Stimulated activated CD8-positive, alpha-beta memory T cell treated with anti-CD3 and anti-CD28 coated beads, Interleukin-15, amount 100 ng/mL, for 1 hour (primary cell): ENCODE measurements at regions not wholly inside any gene's neighbourhood (a gene's known extent, or its start where the extent isn't known, plus 50 kb on each side); places are given as distances from the start of the nearest gene placed in this dataset.
"Not testable (repeated sequence)": the region's sequence is repeated elsewhere in the genome, so short reads cannot be mapped to it uniquely, and the experiment has no call there.

Experiments used
- DNase-seq: peaks from one replicate; pipeline ENCODE4 v3.0.0-alpha.2; 2020; ENCODE audit warnings: low read depth

DNA sequence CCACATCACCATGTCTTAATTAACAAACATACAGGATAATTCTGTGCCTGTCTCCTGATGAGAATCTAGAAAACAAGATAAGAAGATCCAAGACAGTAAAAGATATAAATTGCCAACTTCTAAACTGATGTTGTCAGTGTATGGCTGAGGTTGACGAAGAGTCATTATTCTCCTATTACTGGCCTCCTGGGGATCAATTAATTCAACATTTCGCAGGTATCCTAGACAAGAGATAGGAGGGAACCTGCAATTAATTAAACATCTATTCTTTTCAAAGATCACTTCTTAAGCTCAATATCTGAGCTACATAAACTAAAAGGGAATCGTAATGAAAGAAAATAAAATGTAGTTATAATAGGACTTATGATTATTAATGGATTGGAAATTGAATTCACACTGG is 232.0 kb upstream of the GRIA1 start:
- DNase-seq: no peak

DNA sequence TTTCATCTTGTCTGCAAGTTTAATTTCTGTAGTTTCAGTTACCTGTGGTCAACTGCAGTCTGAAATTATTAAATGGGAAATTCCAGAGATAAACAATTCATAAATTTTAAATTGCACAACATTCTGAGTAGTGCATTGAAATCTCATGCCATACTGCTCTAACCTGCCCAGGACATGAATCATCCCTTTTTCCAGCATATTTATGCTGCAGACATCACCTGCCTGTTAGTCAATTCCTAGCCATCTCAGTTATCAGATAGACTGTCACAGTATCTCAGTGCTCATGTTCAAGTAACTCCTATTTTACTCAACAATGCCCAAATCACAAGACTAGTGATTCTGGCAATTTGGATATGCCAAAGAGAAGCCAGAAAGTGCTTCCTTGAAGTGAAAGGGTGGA is 223.0 kb upstream of the GRIA1 start:
- DNase-seq: no peak

DNA sequence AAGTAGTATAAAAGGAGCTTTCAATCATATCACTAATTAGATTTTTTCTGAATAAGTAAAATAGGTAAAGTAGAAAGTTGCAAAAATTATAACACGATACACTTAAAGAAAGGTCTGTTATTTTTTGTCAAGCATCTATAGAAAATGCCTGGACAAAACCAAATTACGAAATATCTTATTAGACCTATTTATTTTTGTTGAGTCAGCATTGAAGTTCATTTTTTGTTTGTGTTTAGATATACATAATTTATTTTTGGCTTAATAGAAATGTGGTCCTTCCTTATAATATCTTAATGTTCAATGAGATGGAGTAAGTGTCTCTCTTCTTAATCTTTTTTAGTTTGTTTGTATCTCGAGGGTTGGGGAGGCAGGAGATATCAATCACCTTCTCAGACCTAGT is 214.8 kb upstream of the GRIA1 start:
- DNase-seq: no peak

DNA sequence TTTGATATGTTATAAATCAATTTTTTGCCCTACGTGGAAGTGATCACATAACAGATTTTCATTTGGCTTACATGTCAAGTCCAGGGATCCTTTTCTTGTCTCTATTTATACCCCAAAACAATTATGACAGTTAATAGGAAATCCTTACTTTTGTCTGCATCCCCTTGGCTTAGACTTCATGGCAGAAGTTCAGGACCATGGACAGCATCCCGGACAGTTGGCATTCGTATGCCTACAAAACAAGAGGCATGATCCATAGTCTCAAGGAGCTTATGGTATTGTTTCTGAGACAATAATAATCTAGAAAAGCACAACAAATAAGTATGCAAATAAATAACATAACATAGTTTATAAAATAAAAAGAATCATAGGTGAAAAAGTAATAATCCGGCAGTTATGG is 214.3 kb upstream of the GRIA1 start:
- DNase-seq: no peak

DNA sequence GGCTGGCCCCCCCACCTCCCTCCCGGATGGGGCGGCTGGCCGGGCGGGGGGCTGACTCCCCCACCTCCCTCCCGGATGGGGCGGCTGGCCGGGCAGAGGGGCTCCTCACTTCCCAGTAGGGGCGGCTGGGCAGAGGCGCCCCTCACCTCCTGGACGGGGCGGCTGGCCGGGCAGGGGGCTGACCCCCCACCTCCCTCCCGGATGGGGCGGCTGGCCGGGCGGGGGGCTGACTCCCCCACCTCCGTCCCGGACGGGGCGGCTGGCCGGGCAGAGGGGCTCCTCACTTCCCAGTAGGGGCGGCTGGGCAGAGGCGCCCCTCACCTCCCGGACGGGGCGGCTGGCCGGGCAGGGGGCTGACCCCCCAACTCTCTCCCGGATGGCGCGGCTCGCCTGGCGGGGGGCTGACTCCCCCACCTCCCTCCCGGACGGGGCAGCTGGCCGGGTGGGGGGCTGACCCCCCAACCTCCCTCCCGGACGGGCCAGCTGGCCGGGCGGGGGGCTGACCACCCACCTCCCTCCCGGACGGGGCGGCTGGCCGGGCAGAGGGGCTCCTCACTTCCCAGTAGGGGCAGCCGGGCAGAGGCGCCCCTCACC is 194.1 kb upstream of the GRIA1 start:
- not testable (repeated sequence) for DNase-seq

DNA sequence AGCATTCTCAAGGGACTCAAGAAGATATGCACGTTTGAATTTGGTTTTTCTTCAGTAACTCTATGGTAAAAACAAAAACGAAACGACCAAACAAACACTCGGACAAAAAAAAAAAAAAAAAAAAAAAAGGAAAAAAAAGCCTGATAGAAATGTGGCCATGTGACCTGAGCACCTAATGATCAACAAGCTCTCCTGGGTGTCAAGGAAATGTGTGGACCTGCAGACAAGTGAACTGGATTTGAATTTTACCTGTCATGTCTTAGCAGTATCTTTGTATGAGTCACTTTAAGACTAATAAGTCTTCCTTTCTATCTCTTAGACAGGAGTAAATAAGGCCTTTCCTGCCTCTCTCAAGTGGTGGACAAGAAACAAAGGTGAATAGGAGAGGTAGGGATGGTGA is 190.6 kb upstream of the GRIA1 start:
- no peak for DNase-seq

DNA sequence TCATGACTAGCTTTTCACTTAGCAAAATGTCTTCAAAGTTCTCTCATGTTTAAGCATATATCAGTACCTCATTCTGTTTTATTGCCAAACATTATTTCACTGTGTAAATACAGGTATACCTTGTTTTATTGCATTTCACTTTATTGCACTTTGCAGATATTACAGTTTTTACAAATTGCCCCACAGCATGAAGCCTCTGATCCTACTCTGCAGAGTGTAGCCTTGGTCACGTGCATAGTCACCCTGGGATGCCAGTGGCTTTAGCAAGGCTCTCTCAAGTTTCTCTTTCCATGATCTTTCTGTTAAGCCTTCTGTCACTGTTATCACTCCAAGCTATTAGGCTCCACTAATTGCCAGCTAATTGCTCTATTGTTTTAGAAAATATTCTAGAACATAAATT is 182.2 kb upstream of the GRIA1 start:
- DNase-seq: no peak

DNA sequence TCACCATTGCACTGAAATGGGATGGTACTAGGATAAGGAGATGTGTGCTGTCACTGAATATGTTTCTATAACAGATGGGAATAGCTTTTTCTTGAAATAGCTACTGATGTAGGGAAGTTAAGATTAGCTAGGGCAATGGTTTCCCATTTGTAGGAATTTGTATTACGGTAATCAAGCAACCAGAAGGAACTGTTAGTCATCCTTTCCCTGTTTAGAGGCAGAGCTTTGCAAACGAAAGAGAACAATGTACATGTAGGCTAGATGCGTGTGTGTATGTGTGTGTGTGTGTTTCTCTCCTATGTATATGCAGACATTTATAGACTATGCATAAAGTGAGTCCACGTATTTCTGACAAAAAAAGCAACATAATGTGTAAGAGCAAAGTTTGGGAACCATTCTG is 171.9 kb upstream of the GRIA1 start:
- DNase-seq: no peak

DNA sequence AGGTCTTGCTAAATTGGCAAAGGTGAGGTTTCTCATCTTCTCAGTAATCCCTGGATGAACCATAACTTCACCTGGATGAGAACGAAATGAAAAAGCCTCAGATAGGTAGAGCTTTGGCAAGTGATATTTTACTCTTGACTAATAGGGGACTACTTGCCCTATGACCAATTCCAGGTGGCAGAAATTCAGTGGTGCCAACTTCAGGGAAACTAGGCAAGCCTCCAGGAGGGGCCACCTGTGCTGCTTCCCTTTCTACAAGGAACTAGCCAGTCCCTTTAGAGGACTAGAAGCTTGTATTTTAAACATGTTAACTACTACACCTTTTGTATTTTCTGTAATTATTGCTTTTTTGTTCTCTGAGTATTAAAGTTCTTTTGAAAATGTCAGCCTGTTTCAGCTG is 169.0 kb upstream of the GRIA1 start:
- no peak for DNase-seq

DNA sequence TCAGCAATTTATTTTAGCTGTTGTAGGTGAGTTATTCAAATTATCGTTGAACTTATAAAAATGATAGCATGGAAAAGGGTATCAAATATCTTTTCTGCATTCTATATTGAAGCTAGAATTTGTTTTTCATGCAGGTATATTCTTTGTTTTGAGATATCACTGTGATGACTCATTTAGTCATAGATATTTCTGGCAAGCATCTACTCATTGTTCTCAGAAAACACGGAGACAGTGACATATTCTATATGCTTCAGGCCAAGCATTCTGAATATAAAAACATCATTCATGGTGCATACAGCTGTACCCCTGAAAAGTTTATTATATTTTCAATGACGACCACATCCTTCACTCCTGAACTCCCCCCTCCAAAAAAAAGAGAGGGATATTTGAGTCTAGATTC is 150.3 kb upstream of the GRIA1 start:
- no peak for DNase-seq

DNA sequence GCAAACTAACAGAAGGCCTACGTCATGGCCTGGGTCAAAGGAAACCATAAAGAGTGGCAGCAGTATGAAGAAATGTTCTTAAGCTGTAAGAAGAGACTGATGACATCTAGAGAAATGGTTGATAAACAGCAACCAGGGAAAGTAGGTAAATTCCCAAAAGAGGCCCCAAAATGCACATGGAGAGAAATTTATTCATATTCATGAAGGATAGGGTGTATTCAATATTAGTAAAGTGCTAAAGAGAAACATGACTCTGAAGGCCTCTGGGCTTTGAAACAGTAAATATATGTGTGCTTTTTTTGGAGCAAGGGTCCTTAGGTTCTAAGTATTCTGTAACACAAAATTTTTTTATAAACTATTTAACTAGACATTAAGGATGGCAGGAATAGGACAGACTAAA is 149.7 kb upstream of the GRIA1 start:
- no peak for DNase-seq

DNA sequence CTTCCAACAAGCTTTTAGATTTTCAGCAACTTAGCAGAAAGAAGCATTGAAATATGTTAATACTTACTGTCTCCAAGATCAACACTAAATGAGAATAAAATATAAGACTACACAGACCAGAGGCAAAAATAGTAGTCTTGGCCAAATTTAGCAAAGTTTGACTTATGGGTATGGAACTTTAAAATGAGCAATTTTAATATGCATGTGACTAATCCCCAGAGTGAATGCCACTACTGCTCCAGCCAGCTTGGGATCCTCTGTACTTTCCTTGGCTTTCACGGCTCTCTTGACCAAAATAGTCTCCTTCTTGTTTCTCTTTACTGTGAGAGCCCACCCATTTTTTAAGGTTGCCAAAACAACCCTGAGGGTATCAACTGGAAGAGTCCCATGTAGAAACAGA is 148.0 kb upstream of the GRIA1 start:
- DNase-seq: no peak

DNA sequence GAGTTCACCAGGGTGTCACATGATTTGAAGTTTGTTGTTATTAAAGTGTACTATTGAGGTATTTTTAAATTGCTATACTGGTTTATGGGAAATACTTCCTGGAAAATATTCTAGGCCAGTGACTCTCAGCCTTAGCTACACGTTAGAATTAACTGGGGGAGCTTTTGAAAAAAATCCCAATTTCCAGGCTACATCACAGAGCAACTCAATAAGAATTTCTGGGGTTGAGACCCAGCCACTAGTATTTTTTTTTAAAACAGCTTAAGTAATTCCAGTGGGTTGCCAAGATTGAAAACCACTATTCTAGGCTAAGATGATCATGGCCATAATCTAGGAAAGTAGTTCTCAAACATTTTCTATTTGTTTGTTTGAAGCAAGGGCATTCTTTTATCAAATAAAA is 142.9 kb upstream of the GRIA1 start:
- no peak for DNase-seq

DNA sequence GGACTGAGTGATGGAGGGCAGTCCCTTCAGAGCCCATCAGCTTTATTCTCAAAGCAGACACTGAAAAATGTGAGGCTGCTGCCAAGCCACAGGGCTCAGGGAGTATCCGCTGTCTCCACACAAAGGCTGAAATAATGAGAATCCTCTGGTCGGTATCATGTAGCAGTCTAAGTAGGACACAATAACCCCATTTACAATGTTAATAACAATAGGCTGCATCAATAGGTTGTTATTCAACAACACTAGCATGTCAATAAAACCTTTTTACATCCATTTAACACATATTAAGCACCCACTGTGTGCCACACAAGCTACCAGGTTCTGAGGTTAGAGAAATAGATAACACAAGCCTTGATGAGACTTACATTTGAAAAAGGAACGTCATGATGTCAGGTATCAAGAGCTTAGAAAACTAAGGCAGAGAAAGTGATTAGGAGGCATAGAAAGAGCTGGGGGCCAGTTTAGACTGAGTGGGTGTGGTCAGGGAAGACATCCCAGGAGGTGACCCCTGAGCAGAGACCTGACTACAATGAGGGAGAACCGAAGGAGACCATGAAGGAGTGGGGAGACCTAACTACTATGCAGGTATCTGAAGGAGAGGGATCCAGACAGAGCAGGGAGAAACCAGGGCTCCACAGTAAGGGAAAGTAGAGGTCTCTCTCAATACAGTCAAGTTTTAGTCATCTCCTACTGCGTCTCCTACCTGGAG is 140.1 kb upstream of the GRIA1 start:
- no peak for DNase-seq

DNA sequence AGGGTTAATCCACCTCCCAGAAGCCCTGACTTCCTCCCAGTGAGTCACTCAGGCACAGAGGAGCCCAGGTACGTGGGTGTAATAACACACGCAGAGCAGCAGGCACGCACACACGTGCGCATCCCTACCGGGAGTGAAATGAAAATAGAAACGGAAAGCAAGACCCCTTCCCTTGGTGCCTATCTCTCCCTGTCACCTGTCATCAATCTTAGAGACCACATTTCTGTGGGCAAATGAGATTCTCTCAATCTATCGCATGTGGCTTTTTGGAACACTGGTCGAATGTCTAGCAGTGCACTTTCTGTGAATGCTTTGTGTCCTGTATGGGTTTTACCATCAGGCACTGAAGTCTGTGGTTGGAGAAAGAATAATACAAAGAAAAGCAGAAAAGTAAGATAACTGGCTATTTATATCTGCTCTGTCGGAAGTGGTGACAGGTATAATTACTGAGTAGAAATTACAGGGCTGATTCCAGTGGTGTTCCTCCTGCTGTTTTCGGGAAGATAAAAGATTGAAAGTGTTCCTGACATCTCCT is 137.7 kb upstream of the GRIA1 start:
- no peak for DNase-seq

DNA sequence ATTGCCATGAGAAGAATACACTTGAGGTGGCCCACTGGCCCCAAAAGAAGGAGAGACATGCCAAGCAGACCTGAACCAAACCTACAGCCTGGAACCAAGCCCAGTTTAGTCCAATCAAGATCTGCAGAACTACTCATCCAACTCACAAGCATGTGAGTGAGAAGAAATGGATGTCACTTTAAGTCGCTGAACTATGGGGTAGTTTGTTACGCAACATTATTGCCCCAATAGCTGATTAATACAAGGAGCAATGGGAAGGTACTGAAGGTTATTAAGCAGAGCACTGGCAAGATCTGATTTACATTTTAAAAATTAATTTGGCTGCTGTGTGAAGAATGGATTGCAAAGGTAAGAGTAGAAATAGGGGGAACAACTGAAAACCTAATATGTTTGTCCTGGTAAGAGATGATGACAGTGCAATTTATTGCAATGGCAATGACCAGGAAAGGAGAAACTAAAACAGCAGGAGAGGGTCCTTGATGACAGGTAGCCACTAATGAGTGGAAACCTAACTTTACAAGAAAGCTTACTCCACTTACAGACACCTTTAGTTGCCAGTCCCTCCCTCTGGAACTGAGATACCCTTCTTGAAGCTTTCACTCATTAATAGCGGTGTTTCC is 132.9 kb upstream of the GRIA1 start:
- DNase-seq: no peak

DNA sequence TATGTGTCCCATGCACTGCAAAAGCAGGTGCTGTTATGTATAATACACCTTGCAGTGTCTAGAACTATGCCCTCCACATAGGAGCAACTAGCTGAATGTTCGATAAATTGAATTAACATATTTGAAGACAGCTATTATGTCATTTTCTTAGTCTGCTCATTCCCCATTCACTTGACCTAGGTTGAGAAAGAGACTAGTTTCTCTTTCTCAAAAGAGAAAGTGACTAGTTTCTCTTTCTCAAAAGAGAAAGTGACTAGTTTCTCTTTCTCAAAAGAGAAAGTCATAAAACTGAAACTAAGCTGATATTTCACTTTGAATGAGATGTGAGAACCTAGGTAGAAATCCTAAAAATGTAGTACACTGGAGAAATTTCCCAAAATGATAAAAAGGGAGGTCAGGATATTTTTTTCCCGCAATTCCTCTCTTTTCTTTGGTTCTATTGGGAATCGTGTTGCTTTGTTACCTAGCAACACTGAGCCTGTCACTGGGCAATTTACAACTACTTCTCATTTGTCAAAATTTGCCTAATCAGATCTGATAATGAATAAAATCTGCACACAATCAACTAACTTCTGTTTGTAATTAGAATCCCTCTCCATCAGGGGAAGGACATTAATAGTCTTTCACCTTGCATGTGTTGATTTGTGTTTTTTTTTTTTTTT is 132.0 kb upstream of the GRIA1 start:
- no peak for DNase-seq

DNA sequence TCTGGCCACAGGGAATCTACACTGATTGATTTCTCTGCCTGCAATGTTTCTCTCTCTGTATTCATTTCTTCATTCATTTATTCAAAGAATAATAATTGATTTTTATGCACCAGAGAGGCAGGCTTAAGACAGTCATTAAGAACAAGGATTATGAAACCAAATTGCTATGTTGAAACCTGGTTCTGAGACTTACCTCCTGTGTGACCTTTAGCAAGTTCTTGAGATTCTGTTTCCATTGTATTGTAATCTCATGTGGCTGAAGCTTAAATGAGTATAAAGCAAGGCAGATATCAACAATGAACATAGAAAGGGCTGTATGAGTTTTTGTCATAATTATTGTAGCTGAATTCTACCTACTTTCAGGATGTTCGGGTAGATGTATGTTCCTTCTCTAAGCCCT is 129.6 kb upstream of the GRIA1 start:
- no peak for DNase-seq

DNA sequence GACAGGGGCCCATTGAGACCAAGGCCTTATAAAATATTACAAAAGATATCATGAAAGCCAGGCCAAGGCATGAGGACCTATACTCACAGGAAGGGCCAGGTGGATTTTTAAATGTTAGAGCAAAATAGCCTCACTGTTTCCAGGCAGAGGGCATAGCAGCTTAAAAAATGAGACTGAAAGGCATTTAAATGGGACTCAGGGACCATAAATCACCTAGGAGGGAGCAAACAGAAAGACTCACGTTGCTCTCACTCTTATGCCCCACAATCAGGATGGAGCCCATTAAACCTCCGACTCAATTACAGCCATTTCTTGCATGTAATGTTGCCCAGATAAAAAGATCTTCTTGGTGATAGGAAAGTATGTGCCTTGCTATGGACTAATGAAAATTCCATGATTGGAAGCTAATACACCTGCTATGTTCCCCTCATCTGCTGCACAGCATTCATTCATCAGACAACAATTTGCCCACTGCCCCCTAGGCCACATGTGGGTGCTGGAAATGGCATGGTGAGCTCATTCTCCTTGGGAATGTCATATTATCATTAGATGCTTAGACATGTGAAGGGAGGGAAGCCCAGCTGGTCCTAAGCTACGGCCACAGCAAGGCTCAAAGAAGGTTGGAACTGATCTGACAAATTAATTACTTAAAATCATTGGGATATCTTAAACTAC is 128.6 kb upstream of the GRIA1 start:
- DNase-seq: no peak

DNA sequence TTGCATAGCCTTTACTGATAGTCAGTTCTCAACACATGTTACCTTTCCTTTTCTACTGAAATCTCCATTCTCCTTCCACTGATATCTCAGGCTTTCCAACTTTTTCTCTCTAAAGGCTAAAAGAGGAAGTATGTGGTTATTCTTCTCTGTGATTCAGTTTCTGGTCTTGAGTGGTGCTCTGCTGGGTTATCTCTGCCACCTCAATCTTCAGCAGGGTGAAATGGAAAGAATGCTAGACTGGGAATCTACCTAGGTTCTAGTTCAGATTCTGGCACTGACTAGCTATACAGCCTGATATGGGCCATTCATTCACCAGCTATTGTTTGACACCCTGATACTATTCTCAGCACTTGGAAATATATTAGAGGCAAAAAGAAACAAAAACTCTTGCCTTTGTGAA is 124.9 kb upstream of the GRIA1 start:
- DNase-seq: no peak

DNA sequence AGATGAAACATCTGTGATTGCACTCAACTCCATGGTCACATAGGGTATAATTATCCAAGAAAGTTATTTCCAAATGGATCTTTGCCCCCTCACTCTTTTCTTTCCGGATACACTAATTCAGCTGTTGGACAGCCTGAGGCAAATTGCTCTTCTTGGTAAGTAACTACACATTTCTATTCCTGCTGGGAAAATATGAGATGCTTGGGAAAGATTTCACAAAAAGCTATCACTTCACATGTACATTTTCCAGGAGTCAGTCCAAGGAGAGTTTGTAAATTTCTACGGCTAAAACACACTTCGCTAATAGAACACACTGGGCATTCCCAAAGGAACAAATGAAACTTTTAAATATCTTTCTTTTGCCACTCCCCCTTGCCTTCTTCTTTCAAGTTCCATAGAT is 123.0 kb upstream of the GRIA1 start:
- DNase-seq: no peak

DNA sequence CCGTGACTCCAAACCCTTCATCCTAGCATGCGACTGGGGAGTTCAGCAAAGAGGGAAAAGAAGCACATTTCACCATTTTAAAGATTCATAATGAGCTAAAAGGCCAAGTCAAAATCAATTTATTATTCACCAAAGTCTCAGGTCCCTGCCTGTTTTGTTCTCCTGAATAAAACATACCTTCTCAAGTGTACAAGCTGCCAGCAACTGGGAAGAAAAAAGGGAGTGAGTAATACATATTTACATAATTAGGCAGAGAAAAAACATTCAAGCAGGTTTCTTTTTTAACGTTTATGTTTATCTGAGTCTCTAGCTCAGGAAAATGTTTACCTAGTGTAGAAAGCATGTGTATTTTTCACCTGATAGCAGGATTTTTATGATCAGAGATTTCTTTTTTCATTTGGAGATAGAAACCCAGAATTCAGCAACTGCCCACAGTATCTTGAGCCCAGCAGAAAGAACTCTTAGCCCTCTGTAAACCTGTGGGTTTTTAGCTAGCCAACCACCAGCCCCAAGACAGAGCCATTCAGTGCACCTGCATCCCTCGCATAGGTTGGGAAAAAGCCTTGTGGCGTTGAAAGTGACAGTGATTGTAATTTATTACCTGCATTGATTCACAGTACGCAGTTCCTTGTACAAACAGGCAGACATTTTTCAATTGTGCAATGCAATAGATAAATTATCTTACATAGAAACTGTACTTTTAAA is 117.9 kb upstream of the GRIA1 start:
- DNase-seq: no peak
